ENCODE measurements at regions not wholly inside any gene's neighbourhood (a gene's known extent, or its start where the extent isn't known, plus 50 kb on each side); places are given as distances from the start of the nearest gene placed in this dataset.
A peak's percentile ranks its signal among the peaks of the same experiment; 100 is the strongest.

DNA sequence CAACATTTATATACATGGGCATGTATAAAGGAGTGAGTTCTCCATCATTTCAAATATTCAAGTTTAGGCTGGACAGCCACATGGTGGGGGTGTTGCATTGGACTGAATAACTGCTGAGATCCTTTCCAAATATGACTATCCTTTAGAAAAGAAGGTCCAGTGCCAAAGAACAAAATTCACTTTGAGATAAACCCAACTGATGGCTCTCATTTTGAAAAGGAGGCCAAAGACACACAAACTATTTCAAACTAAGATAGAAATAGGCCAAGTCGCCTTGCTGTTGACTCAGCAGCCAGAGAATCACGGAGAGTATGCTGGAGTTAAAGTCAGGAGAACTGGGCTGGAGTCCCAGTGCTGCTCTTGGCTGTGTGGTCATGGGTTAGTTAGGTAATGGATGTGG lies 204.5 kb upstream of the LRATD1 start:
- TF ChIP-seq POLR2A (IDR thresholded peaks at IDR 0.05): no peak
- TF ChIP-seq, protein P1, sequence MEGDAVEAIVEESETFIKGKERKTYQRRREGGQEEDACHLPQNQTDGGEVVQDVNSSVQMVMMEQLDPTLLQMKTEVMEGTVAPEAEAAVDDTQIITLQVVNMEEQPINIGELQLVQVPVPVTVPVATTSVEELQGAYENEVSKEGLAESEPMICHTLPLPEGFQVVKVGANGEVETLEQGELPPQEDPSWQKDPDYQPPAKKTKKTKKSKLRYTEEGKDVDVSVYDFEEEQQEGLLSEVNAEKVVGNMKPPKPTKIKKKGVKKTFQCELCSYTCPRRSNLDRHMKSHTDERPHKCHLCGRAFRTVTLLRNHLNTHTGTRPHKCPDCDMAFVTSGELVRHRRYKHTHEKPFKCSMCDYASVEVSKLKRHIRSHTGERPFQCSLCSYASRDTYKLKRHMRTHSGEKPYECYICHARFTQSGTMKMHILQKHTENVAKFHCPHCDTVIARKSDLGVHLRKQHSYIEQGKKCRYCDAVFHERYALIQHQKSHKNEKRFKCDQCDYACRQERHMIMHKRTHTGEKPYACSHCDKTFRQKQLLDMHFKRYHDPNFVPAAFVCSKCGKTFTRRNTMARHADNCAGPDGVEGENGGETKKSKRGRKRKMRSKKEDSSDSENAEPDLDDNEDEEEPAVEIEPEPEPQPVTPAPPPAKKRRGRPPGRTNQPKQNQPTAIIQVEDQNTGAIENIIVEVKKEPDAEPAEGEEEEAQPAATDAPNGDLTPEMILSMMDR (IDR thresholded peaks at IDR 0.05): peak in 3 of 6 experiments; percentile 36 to 39 (median 39)
- DNase-seq: no peak

GRCh38 chr2:14433946-14434495 lies 198.5 kb upstream of the LRATD1 start:
- Histone ChIP-seq H3K9me3 (no peaks in the 10 kb centered on the region), H3K4me3 (no peak overlapping the region), H3K4me1 (no peaks in the 10 kb centered on the region), H3K27me3 (no peaks in the 10 kb centered on the region), H3K27ac (no peak overlapping the region), H3K36me3 (no peaks in the 10 kb centered on the region)
- DNase-seq: no peak
- TF ChIP-seq, protein P1 (IDR thresholded peaks at IDR 0.05): no peak
- no peak for TF ChIP-seq POLR2A (IDR thresholded peaks at IDR 0.05)

More for the DNA sequence above, 204.5 kb upstream of the LRATD1 start:
- H3K36me3 ChIP-seq: no peaks in the 10 kb centered on the region
- peaks cover 0 to 10% (median 0%) of the 10 kb centered on the region in 4 donors for H3K4me1 ChIP-seq
- no peaks in the 10 kb centered on the region for H3K27me3 ChIP-seq
- no peak overlapping the region for H3K4me3 ChIP-seq
- H3K9me3 ChIP-seq: no peaks in the 10 kb centered on the region
- no peak overlapping the region for H3K27ac ChIP-seq

DNA sequence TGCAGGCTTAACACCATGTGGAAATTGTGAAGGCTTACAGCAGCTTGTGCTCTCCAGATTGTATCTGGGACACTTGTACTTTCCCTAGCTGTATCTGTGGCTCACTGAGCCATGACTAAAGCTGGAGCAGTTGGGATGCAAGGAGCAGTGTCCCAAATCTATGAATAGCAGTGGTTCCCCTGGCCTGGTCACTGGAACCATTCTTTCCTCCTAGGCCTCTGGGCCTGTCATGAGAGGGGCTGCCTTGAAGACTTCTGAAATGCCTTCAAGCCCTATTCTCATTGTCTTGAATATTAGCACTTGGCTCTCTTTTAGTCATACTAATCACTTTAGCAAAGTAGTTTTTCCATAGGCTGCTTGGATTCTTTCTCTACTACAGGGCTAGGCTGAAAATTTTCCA lies 186.8 kb upstream of the LRATD1 start:
- Histone ChIP-seq H3K27me3 (no peaks in the 10 kb centered on the region), H3K36me3 (no peaks in the 10 kb centered on the region), H3K27ac (no peak overlapping the region), H3K9me3 (no peaks in the 10 kb centered on the region), H3K4me1 (no peaks in the 10 kb centered on the region), H3K4me3 (no peak overlapping the region)
- TF ChIP-seq POLR2A (IDR thresholded peaks at IDR 0.05): no peak
- TF ChIP-seq, protein P1 (IDR thresholded peaks at IDR 0.05): no peak
- no peak for DNase-seq

GRCh38 chr2:14448340-14448739 lies 184.2 kb upstream of the LRATD1 start:
- no peak for DNase-seq
- Histone ChIP-seq H3K9me3 (no peaks in the 10 kb centered on the region), H3K27me3 (no peaks in the 10 kb centered on the region), H3K4me3 (no peak overlapping the region), H3K36me3 (no peaks in the 10 kb centered on the region), H3K4me1 (no peaks in the 10 kb centered on the region), H3K27ac (no peak overlapping the region)
- no peak for TF ChIP-seq POLR2A (IDR thresholded peaks at IDR 0.05)
- TF ChIP-seq, protein P1 (IDR thresholded peaks at IDR 0.05): no peak

DNA sequence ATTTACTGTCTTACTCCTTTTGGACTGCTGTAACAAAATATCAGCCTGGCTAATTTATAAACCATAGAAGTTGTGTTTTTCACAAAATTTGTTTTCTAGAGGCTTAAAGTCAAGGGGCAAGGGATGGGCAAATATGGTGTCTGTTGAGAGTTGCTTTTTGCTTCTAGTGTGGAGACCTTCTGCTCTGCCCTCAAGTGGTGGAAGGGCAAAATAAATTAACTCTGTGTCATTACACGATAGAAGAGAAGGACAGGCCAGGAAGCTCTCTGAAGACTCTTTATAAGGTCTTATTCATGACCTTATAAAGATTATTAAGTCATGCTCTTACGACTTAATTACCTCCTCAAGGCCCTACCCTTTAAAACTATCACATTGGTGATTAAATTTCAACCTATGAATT lies 181.2 kb upstream of the LRATD1 start:
- Histone ChIP-seq H3K27me3 (no peaks in the 10 kb centered on the region), H3K36me3 (no peaks in the 10 kb centered on the region), H3K4me3 (no peak overlapping the region), H3K4me1 (no peaks in the 10 kb centered on the region), H3K9me3 (no peaks in the 10 kb centered on the region), H3K27ac (no peak overlapping the region)
- TF ChIP-seq, protein P1 (IDR thresholded peaks at IDR 0.05): peak in 3 of 6 experiments; percentile 30 to 34 (median 32)
- no peak for TF ChIP-seq POLR2A (IDR thresholded peaks at IDR 0.05)
- DNase-seq: no peak

- DNase-seq: no peak
- H3K36me3 ChIP-seq: no peaks in the 10 kb centered on the region
- no peaks in the 10 kb centered on the region for H3K4me1 ChIP-seq
- no peaks in the 10 kb centered on the region for H3K27me3 ChIP-seq
- no peaks in the 10 kb centered on the region for H3K9me3 ChIP-seq
- TF ChIP-seq, protein P1 (IDR thresholded peaks at IDR 0.05): no peak
- no peak for TF ChIP-seq POLR2A (IDR thresholded peaks at IDR 0.05)
- H3K4me3 ChIP-seq: no peak overlapping the region
- H3K27ac ChIP-seq: no peak overlapping the region
Measured at GRCh38 chr2:14454202-14454601, 178.3 kb upstream of the LRATD1 start.

Data from Peyer's patch (tissue), 4 donors.